ENCODE measurements at regions not wholly inside any gene's neighbourhood (a gene's known extent, or its start where the extent isn't known, plus 50 kb on each side); places are given as distances from the start of the nearest gene placed in this dataset.

GRCh38 chr6:9409126-9409525 is 973.8 kb upstream of the SLC35B3 start:
- no peak for DNase-seq (ENCODE audit: low read depth)

GRCh38 chr6:9408402-9409117 is 973.2 kb upstream of the SLC35B3 start:
- DNase-seq (ENCODE audit: low read depth): no peak

- no peak for DNase-seq (ENCODE audit: low read depth)
Observed at GRCh38 chr6:9405825-9406224, 970.5 kb upstream of the SLC35B3 start.

- peak; percentile 79 for DNase-seq (ENCODE audit: low read depth)
Observed at GRCh38 chr6:9405369-9405768, 970.0 kb upstream of the SLC35B3 start.

- no peak for DNase-seq (ENCODE audit: low read depth)
Observed at GRCh38 chr6:9404351-9405146, 969.2 kb upstream of the SLC35B3 start.

GRCh38 chr6:9403736-9404135 is 968.4 kb upstream of the SLC35B3 start:
- no peak for DNase-seq (ENCODE audit: low read depth)

GRCh38 chr6:9401960-9402359 is 966.6 kb upstream of the SLC35B3 start:
- peak; percentile 27 for DNase-seq (ENCODE audit: low read depth)

GRCh38 chr6:9399916-9400315 is 964.6 kb upstream of the SLC35B3 start:
- no peak for DNase-seq (ENCODE audit: low read depth)

GRCh38 chr6:9398767-9399373 is 963.5 kb upstream of the SLC35B3 start:
- no peak for DNase-seq (ENCODE audit: low read depth)

- DNase-seq (ENCODE audit: low read depth): no peak
Observed at GRCh38 chr6:9398071-9398766, 962.9 kb upstream of the SLC35B3 start.

GRCh38 chr6:9388596-9388995 is 953.3 kb upstream of the SLC35B3 start:
- no peak for DNase-seq (ENCODE audit: low read depth)

GRCh38 chr6:9380568-9380967 is 945.2 kb upstream of the SLC35B3 start:
- no peak for DNase-seq (ENCODE audit: low read depth)

GRCh38 chr6:9373308-9373707 is 938.0 kb upstream of the SLC35B3 start:
- DNase-seq (ENCODE audit: low read depth): no peak

- DNase-seq (ENCODE audit: low read depth): no peak
Observed at GRCh38 chr6:9370480-9370879, 935.1 kb upstream of the SLC35B3 start.

- DNase-seq (ENCODE audit: low read depth): no peak
Observed at GRCh38 chr6:9365378-9365777, 930.0 kb upstream of the SLC35B3 start.

- no peak for DNase-seq (ENCODE audit: low read depth)
Observed at GRCh38 chr6:9361749-9362148, 926.4 kb upstream of the SLC35B3 start.

- no peak for DNase-seq (ENCODE audit: low read depth)
Observed at GRCh38 chr6:9360881-9361280, 925.5 kb upstream of the SLC35B3 start.

- DNase-seq (ENCODE audit: low read depth): no peak
Observed at GRCh38 chr6:9347608-9348007, 912.3 kb upstream of the SLC35B3 start.

GRCh38 chr6:9346923-9347322 is 911.6 kb upstream of the SLC35B3 start:
- no peak for DNase-seq (ENCODE audit: low read depth)

GRCh38 chr6:9335431-9335830 is 900.1 kb upstream of the SLC35B3 start:
- no peak for DNase-seq (ENCODE audit: low read depth)

- no peak for DNase-seq (ENCODE audit: low read depth)
Observed at GRCh38 chr6:9334979-9335378, 899.6 kb upstream of the SLC35B3 start.

- DNase-seq (ENCODE audit: low read depth): no peak
Observed at GRCh38 chr6:9332241-9332780, 897.0 kb upstream of the SLC35B3 start.

Measured in RPMI7951 (cell line).